Cardiac fibroblast (primary cell): ENCODE measurements at regions not wholly inside any gene's neighbourhood (a gene's known extent, or its start where the extent isn't known, plus 50 kb on each side); places are given as distances from the start of the nearest gene placed in this dataset.

ENCODE experiments used
- DNase-seq, 2 donors: peaks; one replicate each; pipeline versions ENCODE4 v3.0.0 to v3.0.0-alpha.2; 2010; ENCODE audit warnings: low read depth in 2 of 2
- H3K4me3 ChIP-seq, 2 donors: replicated peaks in 1 of 2; 1 replicate in 1 of 2; 2 replicates in 1 of 2; pipeline ENCODE4 v1.5.1; 2011; ENCODE audit warnings: low read depth in 2 of 2, low read length in 2 of 2, mild to moderate bottlenecking in 2 of 2, moderate library complexity in 1 of 2
- TF ChIP-seq, protein P1 (sequence below): IDR thresholded peaks from one replicate; pipeline ENCODE4 v1.5.1; 2011; ENCODE audit warnings: low read depth, mild to moderate bottlenecking, low read length, inconsistent platforms

DNA sequence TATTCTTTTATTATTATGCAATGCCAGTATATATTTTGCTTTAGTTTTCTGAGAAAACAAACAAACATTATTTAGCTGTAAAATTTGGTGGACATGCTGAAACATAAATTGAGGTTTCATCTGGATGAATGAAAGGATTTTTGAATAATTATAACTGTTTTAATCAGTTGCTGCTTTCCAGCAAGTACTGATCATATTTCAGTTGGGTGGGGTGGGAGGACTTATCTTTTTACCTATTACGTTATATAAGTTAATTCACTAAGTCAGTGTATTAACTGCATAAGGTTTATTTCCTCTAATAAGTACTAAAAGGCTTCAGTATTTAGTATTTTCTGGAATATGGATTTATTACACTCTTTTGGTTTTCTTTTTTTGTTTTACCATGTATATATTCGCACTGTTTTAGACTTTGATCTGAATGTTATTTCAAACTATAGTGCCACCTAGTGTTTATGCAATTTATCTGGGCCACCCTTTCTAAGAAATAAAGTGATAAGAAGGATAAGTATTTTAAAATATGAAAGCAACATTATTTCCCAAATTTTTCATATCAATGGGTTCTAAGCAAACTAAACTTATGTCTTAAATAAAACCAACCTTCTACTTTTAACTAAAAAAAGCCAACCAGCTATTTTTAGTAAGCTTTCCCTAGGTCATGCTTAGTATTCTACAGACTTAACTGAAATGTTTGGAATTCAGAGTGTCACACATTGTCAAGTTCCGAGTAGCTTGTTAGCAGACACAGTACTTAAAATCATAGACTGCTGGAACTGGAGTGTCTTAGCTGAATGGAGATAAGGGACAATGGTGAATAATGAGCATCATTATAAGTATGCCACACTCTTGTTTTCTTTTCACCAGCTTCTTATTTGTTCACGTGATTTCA, 105.4 kb upstream of the MCHR2 start:
- TF ChIP-seq, protein P1, sequence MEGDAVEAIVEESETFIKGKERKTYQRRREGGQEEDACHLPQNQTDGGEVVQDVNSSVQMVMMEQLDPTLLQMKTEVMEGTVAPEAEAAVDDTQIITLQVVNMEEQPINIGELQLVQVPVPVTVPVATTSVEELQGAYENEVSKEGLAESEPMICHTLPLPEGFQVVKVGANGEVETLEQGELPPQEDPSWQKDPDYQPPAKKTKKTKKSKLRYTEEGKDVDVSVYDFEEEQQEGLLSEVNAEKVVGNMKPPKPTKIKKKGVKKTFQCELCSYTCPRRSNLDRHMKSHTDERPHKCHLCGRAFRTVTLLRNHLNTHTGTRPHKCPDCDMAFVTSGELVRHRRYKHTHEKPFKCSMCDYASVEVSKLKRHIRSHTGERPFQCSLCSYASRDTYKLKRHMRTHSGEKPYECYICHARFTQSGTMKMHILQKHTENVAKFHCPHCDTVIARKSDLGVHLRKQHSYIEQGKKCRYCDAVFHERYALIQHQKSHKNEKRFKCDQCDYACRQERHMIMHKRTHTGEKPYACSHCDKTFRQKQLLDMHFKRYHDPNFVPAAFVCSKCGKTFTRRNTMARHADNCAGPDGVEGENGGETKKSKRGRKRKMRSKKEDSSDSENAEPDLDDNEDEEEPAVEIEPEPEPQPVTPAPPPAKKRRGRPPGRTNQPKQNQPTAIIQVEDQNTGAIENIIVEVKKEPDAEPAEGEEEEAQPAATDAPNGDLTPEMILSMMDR = peak; percentile 39
- H3K4me3 ChIP-seq = no peak overlapping the region
- DNase-seq = peak; percentile 44 to 58

DNA sequence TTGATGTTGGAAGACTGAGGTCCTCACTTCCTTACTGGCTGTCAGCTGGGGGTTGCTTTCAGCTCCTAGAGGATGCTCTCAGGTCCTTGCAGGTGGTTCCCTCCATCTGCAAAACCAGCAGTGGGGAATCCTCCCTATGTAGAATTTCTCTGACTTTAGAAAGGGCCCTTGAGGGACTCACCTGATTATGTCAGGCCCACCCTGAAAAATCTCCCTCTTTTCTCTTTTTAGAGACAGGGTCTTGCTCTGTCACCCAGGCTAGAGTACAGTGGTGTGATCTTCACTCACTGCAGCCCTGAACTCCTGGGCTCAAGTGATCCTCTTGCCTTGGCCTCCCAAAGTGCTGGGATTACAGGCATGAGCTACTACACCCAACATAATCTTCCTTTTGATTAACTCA, 102.9 kb upstream of the MCHR2 start:
- DNase-seq = no peak
- TF ChIP-seq, protein P1 = no peak
- H3K4me3 ChIP-seq = no peak overlapping the region

DNA sequence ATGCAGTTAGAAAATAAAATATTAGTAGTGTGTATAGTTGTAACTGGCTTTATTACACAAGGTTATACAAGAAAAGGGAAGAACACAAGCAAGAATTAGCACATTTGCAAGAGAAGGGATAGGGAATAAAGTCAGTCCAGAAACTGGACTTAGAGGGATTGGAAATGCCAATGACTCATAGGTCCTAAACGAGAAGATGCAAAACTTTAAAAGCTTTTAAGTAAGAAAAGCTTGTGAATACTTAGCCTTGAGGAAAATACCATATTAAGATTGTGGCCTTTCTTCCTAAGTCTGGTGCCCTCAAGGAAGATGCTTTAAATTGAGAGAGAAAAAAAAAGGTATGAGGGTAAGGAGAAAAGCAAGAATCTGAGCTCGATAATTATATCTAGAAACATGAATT, 102.3 kb upstream of the MCHR2 start:
- TF ChIP-seq, protein P1 = no peak
- H3K4me3 ChIP-seq = no peak overlapping the region
- DNase-seq = no peak

DNA sequence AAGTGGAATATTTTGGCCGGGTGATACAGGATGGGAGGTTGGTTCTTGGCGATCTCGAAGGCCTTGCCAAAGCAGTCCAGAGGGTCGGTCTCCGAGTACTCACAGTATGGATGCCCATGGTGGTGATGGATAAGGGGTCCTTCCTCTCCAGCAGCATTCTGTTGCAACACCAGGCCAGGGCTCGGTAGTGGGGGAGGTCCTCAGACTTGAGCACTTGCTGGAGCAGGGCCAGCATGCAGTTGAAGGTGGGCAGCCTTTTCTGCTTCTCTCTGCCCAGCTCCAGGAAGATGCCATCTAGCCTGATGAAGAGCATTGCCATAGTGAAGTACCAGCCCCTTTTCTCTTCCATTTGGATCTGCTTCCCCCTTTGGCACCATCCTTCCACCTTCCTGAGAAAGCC, 99.4 kb upstream of the MCHR2 start:
- DNase-seq = no peak
- no peak overlapping the region for H3K4me3 ChIP-seq
- TF ChIP-seq, protein P1 = no peak

DNA sequence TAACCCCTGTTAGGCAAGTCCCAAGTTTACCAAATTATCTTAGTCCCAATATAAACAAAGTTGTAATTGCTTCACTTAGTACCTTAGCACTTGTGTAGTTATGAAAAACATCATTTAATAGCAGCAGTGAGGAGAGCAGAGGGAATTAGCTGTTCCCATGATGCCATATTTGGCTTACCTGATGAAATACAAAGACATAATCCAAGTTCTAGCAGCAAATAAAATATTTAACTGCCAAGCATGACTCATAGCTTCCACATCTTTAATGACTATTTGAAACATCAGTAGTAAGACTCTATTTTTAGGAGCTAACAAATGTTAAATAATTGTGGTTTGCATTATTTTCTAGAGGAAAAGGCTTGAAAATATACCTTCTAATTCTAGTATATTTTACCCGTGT, 94.0 kb upstream of the MCHR2 start:
- TF ChIP-seq, protein P1 = no peak
- no peak overlapping the region for H3K4me3 ChIP-seq
- peak; percentile 31 to 64 for DNase-seq

DNA sequence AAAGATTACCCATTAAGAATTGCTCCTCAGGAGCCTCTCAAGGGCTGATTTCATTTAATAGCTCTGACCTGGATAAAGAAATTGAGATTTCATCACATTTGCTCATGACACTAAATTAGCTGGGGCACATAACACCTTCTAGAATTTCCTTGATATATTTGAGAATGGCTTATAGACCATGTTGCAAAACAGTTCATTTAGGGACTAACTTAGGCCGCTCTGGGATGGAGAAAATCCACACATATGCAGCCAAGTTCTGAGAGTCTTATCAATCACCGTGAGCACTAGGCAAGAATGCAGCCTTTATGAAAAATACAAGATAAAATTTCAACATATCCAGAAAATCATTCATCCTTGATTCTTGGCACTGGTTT, 91.0 kb upstream of the MCHR2 start:
- TF ChIP-seq, protein P1 = no peak
- DNase-seq = peak in 1 of 2 donors; percentile 14
- H3K4me3 ChIP-seq = no peak overlapping the region
